Stimulated activated CD4-positive, alpha-beta T cell treated with anti-CD3 and anti-CD28 coated beads, Interleukin-4, amount 100 ng/mL, for 4 hours (primary cell): ENCODE measurements at regions not wholly inside any gene's neighbourhood (a gene's known extent, or its start where the extent isn't known, plus 50 kb on each side); places are given as distances from the start of the nearest gene placed in this dataset.

Experiments used
- DNase-seq, 2 experiments: peaks; one replicate each; pipeline ENCODE4 v3.0.0-alpha.2; 2020

DNA sequence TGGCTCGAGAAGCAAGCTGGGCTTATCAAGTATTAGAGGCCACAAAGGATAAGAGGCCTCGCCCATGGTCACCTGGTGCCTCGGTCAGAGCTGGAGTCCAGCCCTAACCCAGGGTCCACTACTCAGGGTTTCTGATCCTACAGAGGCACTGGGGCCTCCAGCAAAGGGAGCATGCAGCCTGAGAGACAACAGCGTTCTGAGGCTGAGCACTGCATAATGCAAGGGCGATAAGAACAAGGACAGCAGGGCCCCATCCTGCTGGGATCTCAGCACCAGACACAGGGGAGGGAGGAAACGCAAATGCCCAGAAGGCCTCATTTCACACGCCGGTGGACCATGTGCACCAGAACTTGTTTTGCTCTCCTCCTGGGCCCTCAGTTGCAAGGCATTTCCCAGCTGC is 63.0 kb downstream of the C5orf15 start:
- DNase-seq, result no peak

DNA sequence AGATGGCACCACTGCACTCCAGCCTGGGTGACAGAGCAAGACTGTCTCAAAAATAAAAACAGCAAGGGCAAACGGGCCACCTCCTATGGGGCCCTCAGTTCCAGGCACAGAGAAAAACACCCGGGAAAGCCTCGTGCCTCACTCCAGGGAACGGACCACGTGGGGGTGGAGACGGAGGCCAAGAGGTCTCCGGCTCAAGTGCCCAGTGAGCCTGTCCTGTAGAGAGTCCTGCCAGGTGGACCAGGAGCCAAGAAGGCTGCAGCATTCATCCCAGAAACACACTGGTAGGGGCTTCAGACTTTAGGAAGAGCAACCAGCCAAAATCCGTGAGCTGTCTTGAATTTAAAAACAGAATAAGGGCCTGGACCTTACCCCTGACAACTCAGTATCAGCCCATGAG is 63.8 kb downstream of the C5orf15 start:
- DNase-seq, result no peak

DNA sequence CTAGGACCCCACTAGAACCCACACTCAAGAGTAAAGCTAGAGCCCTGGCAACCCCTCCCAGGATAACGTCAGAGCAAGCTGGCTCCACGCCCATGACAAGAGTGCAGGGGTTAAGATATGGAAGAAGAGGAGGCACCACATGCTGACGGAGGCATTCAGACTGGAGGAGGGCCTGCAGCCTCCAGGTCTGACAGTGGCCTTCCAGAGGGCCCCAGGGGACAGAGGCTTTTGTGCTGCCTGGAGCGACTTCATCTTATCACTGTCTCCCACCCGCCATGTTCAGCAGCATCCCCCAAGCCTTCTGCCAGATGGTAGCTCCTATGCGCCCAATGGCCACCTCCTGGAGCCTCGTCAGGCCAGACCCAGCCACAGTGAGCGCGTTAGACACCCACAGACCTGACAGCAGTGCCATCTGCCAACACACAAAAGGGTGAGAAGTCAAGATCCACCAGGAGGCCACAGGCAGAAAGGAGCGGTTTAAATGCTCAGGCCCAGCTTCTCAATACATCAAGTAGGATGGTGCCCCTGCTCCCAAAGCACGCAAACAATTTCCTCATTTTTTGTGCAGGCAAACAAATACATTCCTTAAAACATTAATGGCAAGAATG is 65.8 kb downstream of the C5orf15 start:
- no peak for DNase-seq

- no peak for DNase-seq
Observed at GRCh38 chr5:133900534-133901270, 67.7 kb downstream of the C5orf15 start.

DNA sequence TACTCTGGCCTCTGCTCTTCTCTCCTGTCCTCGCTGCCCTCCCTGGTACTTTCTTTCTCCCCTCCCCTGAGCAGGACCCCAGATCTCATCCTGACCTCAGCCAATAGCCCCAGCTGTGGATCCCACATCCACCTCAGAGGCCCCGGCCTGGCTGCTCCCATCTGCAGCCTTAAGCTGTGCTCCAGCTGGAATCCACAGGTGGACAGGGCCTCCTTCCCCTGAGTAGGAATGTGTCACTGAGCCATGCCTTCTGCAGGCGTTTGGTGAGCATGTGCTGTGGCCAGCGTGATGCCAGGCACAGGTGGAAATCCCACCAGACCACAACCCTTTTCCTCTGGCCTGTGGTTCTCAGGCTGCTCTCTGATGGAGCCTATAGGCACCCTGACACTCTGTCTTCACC is 68.9 kb downstream of the C5orf15 start:
- DNase-seq, result no peak

DNA sequence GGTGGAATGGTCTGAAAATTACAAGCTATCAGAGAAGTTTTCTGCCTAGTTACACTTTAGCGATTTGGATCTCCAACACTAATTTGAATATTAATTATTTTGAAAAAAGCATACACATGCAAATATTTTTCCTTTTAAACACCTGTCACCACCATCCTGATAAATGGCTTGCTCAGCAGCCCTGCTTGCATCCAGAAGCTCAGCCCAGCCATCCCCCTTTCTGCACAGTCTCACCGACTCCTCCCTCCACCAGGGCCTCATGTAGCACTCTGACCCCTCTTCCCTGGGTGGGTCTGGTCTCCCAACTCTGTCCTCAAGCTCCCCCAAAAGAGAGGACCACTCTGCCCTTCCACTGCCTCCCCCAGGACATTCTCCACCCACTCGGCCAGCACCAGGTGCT is 70.0 kb downstream of the C5orf15 start:
- DNase-seq, result no peak

GRCh38 chr5:133897431-133897830 is 71.0 kb downstream of the C5orf15 start:
- no peak for DNase-seq

- no peak for DNase-seq
Observed at GRCh38 chr5:133896873-133897272, 71.6 kb downstream of the C5orf15 start.

- no peak for DNase-seq
Observed at GRCh38 chr5:133895979-133896845, 72.2 kb downstream of the C5orf15 start.

DNA sequence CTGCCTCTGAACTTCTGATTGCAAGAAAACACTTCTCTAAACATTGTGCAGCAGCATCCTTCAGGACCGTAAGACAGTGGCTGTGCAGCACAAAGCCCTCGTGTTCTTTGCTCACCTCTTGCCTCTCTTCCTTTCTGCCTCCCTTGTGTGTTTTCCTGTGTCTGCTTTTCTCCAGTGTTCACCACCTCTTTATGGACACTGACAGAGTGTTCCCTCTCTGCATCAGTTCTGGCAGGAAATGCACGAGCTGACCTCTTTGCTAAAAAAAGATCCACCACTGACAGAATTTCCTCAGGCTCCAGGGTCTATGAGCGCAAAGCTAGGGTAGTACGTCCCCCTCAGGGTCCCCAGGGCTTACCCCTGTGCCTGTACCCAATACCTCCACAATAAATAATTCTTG is 74.3 kb downstream of the C5orf15 start:
- DNase-seq, result no peak

- no peak for DNase-seq
Observed at GRCh38 chr5:133892774-133893173, 75.7 kb downstream of the C5orf15 start.

DNA sequence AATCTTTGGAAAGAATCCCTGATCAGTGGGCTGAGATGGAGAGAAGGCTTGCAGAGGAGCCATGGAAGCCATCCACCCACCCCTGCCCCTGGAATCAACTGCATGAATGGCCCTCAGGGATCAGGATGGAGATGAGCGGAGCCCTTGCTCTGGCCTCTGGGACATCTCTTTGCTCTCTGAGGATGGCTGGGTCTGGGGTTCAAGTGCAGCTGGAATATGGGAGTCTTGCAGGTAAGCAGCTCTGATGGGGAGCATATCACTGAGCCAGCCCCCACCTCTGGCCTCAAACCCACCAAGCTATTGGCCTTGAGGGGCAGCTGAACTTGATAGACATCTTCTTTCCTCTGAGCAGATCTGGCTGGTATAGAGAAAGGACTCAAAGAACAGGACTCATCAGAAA is 76.1 kb downstream of the C5orf15 start:
- no peak for DNase-seq

- no peak for DNase-seq
Observed at GRCh38 chr5:133891390-133891789, 77.0 kb downstream of the C5orf15 start.

DNA sequence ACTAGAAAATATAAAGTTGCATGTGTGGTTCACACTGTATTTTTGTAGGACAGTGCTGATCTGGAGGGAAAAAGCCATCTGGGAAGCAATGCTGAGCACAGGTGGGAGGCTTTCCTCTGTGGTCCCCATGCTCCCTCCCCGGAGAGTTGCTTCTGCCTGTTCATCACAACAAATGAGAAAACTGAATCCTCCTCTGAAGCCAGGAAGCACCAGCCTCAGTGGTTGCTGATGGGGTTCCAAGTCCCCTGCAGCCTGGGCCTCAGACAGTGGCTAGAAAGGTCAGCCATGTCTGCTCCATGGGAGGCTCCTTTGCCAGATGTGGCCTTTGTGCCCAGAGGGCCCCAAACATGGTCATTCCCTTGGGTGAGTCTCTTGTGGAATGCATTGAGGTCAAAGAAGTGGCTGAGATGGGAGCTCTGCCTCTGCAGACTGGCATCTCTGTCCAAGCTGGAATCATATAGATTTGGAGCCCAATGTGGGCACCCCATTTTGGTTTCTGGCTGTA is 77.6 kb downstream of the C5orf15 start:
- DNase-seq, result no peak

DNA sequence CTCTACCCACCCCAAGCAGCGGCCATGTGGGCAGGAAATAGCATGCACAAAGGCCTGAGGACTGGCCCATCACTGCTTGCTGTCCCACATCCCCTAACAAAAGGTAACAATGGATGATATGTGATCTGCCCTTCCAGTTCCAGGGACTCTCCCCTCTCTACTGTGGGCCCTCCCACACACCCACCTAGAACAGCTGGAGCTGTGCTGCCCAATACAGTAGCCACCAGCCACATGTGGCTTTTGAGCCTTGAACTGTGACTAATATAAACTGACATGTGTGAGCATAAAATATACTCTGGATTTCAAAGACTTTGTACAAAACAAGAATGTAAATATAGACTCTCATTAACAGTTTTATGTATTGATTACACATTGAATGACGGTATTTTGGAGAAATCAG is 78.1 kb downstream of the C5orf15 start:
- DNase-seq, result no peak

- DNase-seq, result no peak
Observed at GRCh38 chr5:133889271-133889905, 79.0 kb downstream of the C5orf15 start.

GRCh38 chr5:133888625-133888991 is 79.8 kb downstream of the C5orf15 start:
- no peak for DNase-seq

GRCh38 chr5:133885566-133885965 is 82.9 kb downstream of the C5orf15 start:
- no peak for DNase-seq

DNA sequence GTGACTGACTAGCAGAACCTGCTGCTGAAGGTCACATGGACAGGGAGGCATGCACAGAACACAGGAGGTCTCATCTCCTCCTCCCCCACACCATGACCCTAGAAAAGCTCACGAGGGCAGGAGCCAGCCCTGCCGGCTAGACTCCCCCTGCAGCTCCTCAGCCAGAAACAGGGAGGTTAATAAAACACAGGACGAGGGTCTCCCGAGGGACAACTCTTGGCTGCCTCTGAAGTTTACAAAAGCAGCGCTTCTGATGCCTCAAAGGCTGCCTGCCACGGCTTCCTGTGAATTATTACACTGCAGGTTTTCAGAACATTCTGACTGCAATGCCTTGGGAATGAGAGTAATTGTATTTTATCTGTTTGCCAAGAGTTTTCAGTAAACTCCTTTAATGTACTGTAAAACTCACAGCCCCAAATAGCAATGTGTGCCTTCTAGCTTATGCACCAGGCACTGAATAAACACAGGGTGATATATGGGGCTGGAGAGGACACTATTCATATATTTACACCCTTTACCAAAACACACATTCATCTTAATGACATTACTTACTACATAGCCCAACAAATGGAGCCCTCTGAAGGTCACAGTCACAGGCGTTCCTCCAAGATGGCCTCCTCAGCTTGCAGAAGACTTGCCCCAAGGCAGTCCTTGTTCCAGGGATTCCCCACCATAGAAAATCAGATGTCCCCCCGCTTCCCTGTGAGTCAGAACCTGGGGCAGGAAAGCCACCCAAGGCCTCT is 83.7 kb downstream of the C5orf15 start:
- DNase-seq, result no peak

GRCh38 chr5:133883916-133884315 is 84.5 kb downstream of the C5orf15 start:
- no peak for DNase-seq

GRCh38 chr5:133882846-133883245 is 85.6 kb downstream of the C5orf15 start:
- DNase-seq, result no peak

- DNase-seq, result no peak
Observed at GRCh38 chr5:133882389-133882695, 86.1 kb downstream of the C5orf15 start.
